ENCODE measurements at regions not wholly inside any gene's neighbourhood (a gene's known extent, or its start where the extent isn't known, plus 50 kb on each side); places are given as distances from the start of the nearest gene placed in this dataset.

GRCh38 chr10:6907877-6908530 lies 327.9 kb upstream of the PRKCQ start:
- no peaks in the 10 kb centered on the region for H3K36me3 ChIP-seq
- no peaks in the 10 kb centered on the region for H3K27me3 ChIP-seq
- peaks cover 0 to 5% (median 0%) of the 10 kb centered on the region in 4 donors for H3K4me1 ChIP-seq
- no peaks in the 10 kb centered on the region for H3K9me3 ChIP-seq
- no peak overlapping the region for H3K27ac ChIP-seq
- 90 to 91% methylated on average over 4 of the region's 4 CpGs for WGBS, 2 donors
- DNase-seq (ENCODE audit: low spot score in 2 of 2): no peak
- no peak overlapping the region for H3K4me3 ChIP-seq
- TF ChIP-seq POLR2A (IDR thresholded peaks at IDR 0.05): no peak
- no peak for TF ChIP-seq EP300 (IDR thresholded peaks at IDR 0.05)
- no peak for TF ChIP-seq CTCF (IDR thresholded peaks at IDR 0.05)

DNA sequence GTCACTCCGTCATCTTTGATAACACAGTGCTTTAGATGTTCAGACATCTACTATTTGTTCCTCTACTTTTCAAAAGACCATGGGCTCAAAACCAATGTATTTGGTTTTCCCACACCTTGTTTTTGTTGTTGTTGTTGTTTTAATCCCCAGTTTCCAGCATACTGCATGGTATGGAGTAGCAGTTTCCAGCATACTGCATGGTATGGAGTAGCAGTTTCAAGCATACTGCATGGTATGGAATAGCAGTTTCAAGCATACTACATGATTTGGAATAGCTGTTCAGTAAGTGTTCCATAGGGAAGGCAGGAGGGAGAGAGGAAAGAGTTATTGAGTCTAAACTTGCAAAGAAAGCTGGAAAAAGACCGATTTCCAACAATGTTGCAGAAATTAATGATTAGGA lies 314.3 kb upstream of the PRKCQ start:
- WGBS, 2 donors: 86 to 89% methylated on average over 2 of the region's 2 CpGs
- H3K36me3 ChIP-seq: no peaks in the 10 kb centered on the region
- no peaks in the 10 kb centered on the region for H3K9me3 ChIP-seq
- no peaks in the 10 kb centered on the region for H3K27me3 ChIP-seq
- no peak overlapping the region for H3K4me3 ChIP-seq
- H3K27ac ChIP-seq: no peak overlapping the region
- no peak for DNase-seq (ENCODE audit: low spot score in 2 of 2)
- TF ChIP-seq EP300 (IDR thresholded peaks at IDR 0.05) (no peak), POLR2A (IDR thresholded peaks at IDR 0.05) (no peak), CTCF (IDR thresholded peaks at IDR 0.05) (no peak)
- no peaks in the 10 kb centered on the region for H3K4me1 ChIP-seq

GRCh38 chr10:6892864-6893263 lies 312.8 kb upstream of the PRKCQ start:
- Histone ChIP-seq H3K27ac (no peak overlapping the region), H3K27me3 (no peaks in the 10 kb centered on the region), H3K4me1 (no peaks in the 10 kb centered on the region), H3K9me3 (no peaks in the 10 kb centered on the region), H3K36me3 (no peaks in the 10 kb centered on the region), H3K4me3 (no peak overlapping the region)
- WGBS, 2 donors: 59 to 60% methylated on average over 2 of the region's 2 CpGs
- no peak for TF ChIP-seq CTCF (IDR thresholded peaks at IDR 0.05)
- no peak for TF ChIP-seq POLR2A (IDR thresholded peaks at IDR 0.05)
- TF ChIP-seq EP300 (IDR thresholded peaks at IDR 0.05): no peak
- DNase-seq (ENCODE audit: low spot score in 2 of 2): no peak

- Histone ChIP-seq H3K9me3 (no peaks in the 10 kb centered on the region), H3K4me3 (no peak overlapping the region), H3K27me3 (no peaks in the 10 kb centered on the region), H3K27ac (no peak overlapping the region), H3K36me3 (no peaks in the 10 kb centered on the region), H3K4me1 (no peaks in the 10 kb centered on the region)
- no peak for DNase-seq (ENCODE audit: low spot score in 2 of 2)
- TF ChIP-seq POLR2A (IDR thresholded peaks at IDR 0.05) (no peak), EP300 (IDR thresholded peaks at IDR 0.05) (no peak), CTCF (IDR thresholded peaks at IDR 0.05) (no peak)
- WGBS, 2 donors: 94 to 96% methylated on average over 4 of the region's 4 CpGs
These were observed 311.8 kb upstream of the PRKCQ start for GRCh38 chr10:6891924-6892323.

DNA sequence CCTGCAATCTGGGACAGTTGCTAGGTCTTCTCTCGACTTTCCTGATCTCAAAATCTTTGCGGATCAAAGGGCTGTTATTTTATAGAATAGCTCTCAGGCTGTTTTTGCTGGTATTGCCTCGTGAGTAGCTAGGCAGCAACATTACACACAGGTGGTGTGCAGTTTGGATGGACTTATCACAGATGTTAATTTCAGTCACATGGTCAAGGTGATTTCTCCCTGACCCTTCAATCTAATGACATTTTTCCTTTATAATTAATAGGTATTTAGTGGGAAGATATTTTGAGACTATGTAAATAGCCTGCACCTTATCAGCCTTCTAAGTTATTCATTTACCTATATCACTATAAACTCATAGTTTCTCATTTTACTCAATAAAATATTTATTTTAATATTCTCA lies 309.6 kb upstream of the PRKCQ start:
- WGBS, 2 donors: 61 to 71% methylated on average over 3 of the region's 3 CpGs
- Histone ChIP-seq H3K36me3 (no peaks in the 10 kb centered on the region), H3K4me3 (no peak overlapping the region), H3K9me3 (no peaks in the 10 kb centered on the region), H3K27me3 (no peaks in the 10 kb centered on the region), H3K27ac (no peak overlapping the region), H3K4me1 (no peaks in the 10 kb centered on the region)
- TF ChIP-seq EP300 (IDR thresholded peaks at IDR 0.05): no peak
- TF ChIP-seq POLR2A (IDR thresholded peaks at IDR 0.05): no peak
- TF ChIP-seq CTCF (IDR thresholded peaks at IDR 0.05): no peak
- no peak for DNase-seq (ENCODE audit: low spot score in 2 of 2)
